OCI-LY7 (cell line): ENCODE measurements at regions not wholly inside any gene's neighbourhood (a gene's known extent, or its start where the extent isn't known, plus 50 kb on each side); places are given as distances from the start of the nearest gene placed in this dataset.
"Not testable (repeated sequence)": the region's sequence is repeated elsewhere in the genome, so short reads cannot be mapped to it uniquely, and the experiment has no call there.

Experiments
- BruUV-seq: library from RNA; stranded (reverse); fragments of 400-500 nt; replicated peaks from 2 replicates; lab custom pipeline; 2021; lab: Mats Ljungman, UMichigan
- CTCF ChIA-PET: fragments of 300-600 bp; sonication (Branson Sonifier 250); formaldehyde crosslinking; loops from one replicate; lab custom pipeline; 2022; ENCODE audit warnings: antibody characterized with exemption; ENCODE audit not compliant: unreplicated experiment; lab: Charles Lee
- POLR2A ChIA-PET: fragments of 300-600 bp; sonication (Branson Sonifier 250); formaldehyde crosslinking; loops from one replicate; lab custom pipeline; 2022; ENCODE audit warnings: antibody characterized with exemption; lab: Charles Lee
- DNase-seq: peaks from one replicate; pipeline ENCODE4 v3.0.0-alpha.2; 2015; ENCODE audit warnings: low spot score
- H2AFZ ChIP-seq: fragments of 200-600 bp; sonication (generic), shearing (Covaris generic); 2 replicates; pipeline ENCODE4 v1.6.1; 2014; ENCODE audit warnings: mild to moderate bottlenecking, antibody characterized with exemption, low read length, moderate library complexity
- H3K27ac ChIP-seq: fragments of 200-600 bp; sonication (generic); 2 replicates; pipeline ENCODE4 v1.5.1; 2014; ENCODE audit warnings: mixed run types, low read depth, mild to moderate bottlenecking, moderate library complexity, low read length, inconsistent platforms; ENCODE audit not compliant: poor library complexity, severe bottlenecking
- H3K36me3 ChIP-seq: fragments of 200-600 bp; sonication (generic); 2 replicates; pipeline ENCODE4 v1.6.1; 2014; ENCODE audit warnings: mild to moderate bottlenecking, antibody characterized with exemption, low read length, moderate library complexity, mixed read lengths; ENCODE audit not compliant: insufficient read depth
- H3K4me1 ChIP-seq: fragments of 200-600 bp; sonication (generic); 2 replicates; pipeline ENCODE4 v1.5.1; 2014; ENCODE audit warnings: mild to moderate bottlenecking, low read length; ENCODE audit not compliant: insufficient read depth, poor library complexity, severe bottlenecking
- H3K4me2 ChIP-seq: fragments of 200-600 bp; sonication (generic); 2 replicates; pipeline ENCODE4 v1.6.1; 2014; ENCODE audit warnings: mild to moderate bottlenecking, low read length
- H3K4me3 ChIP-seq: fragments of 200-600 bp; sonication (generic); 2 replicates; pipeline ENCODE4 v1.5.1; 2014; ENCODE audit warnings: mild to moderate bottlenecking, low read depth, low read length; ENCODE audit not compliant: poor library complexity, severe bottlenecking
- H3K79me2 ChIP-seq: fragments of 200-600 bp; sonication (generic); 2 replicates; pipeline ENCODE4 v1.6.1; 2016; ENCODE audit warnings: low read depth, mild to moderate bottlenecking, low read length, moderate library complexity, mixed read lengths; ENCODE audit not compliant: insufficient read depth
- H3K9me2 ChIP-seq: fragments of 200-600 bp; sonication (generic); 2 replicates; pipeline ENCODE4 v1.6.1; 2016; ENCODE audit warnings: mild to moderate bottlenecking, low read length, mixed read lengths; ENCODE audit not compliant: insufficient read depth
- H3K9me3 ChIP-seq: fragments of 200-600 bp; sonication (generic); 2 replicates; pipeline ENCODE4 v1.6.1; 2014; ENCODE audit warnings: mild to moderate bottlenecking, mixed run types, low read length, mixed read lengths
- H4K20me1 ChIP-seq: fragments of 200-600 bp; sonication (generic); 2 replicates; pipeline ENCODE4 v1.6.1; 2014; ENCODE audit warnings: mild to moderate bottlenecking, antibody characterized with exemption, low read length, moderate library complexity, mixed read lengths; ENCODE audit not compliant: insufficient read depth
- EZH2phosphoT487 ChIP-seq: fragments of 200-600 bp; sonication (generic); IDR thresholded peaks from 2 replicates; pipeline ENCODE4 v1.6.1; 2018; ENCODE audit warnings: low read depth, borderline replicate concordance, mild to moderate bottlenecking, mixed run types, antibody characterized with exemption, low read length, moderate library complexity, mixed read lengths
- intact Hi-C: fragments of 100-400 bp; cut with micrococcal nuclease; formaldehyde crosslinking; loops from one replicate; pipeline ENCODE4 v1.10.0; 2022; ENCODE audit not compliant: unreplicated experiment
- TF ChIP-seq, protein P1 (sequence below): fragments of 200-600 bp; sonication (generic); conservative IDR thresholded peaks from 2 replicates; pipeline ENCODE4 v1.5.1; 2014; ENCODE audit warnings: mild to moderate bottlenecking, antibody characterized with exemption, low read length, moderate library complexity, mixed read lengths

- no peak for TF ChIP-seq EZH2phosphoT487
- TF ChIP-seq, protein P1, sequence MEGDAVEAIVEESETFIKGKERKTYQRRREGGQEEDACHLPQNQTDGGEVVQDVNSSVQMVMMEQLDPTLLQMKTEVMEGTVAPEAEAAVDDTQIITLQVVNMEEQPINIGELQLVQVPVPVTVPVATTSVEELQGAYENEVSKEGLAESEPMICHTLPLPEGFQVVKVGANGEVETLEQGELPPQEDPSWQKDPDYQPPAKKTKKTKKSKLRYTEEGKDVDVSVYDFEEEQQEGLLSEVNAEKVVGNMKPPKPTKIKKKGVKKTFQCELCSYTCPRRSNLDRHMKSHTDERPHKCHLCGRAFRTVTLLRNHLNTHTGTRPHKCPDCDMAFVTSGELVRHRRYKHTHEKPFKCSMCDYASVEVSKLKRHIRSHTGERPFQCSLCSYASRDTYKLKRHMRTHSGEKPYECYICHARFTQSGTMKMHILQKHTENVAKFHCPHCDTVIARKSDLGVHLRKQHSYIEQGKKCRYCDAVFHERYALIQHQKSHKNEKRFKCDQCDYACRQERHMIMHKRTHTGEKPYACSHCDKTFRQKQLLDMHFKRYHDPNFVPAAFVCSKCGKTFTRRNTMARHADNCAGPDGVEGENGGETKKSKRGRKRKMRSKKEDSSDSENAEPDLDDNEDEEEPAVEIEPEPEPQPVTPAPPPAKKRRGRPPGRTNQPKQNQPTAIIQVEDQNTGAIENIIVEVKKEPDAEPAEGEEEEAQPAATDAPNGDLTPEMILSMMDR = no peak
- POLR2A ChIA-PET = interaction anchor here (0.8 kb wide), 1 partner anchor 17 kb away, joined by 3 read pairs; no protein-coding TSS in a partner anchor
- H3K36me3 ChIP-seq = no peaks in the 10 kb centered on the region
Observed at GRCh38 chr6:112441607-112442006, 94.5 kb downstream of the RFPL4B start.

GRCh38 chr6:112443179-112444065 is 96.3 kb downstream of the RFPL4B start:
- ChIA-PET POLR2A (interaction anchor here (0.7 to 1.2 kb wide), 2 partner anchors 12 to 19 kb away, joined by 3 to 4 read pairs; no protein-coding TSS in a partner anchor), CTCF (no interaction called here)
- TF ChIP-seq EZH2phosphoT487 = no peak
- TF ChIP-seq, protein P1 = no peak
- Histone ChIP-seq H3K9me3 (no peaks in the 10 kb centered on the region), H3K4me2 (no peak overlapping the region), H3K36me3 (no peaks in the 10 kb centered on the region), H4K20me1 (no peaks in the 10 kb centered on the region), H3K4me1 (no peaks in the 10 kb centered on the region), H3K9me2 (no peaks in the 10 kb centered on the region), H3K4me3 (no peak overlapping the region), H3K79me2 (no peaks in the 10 kb centered on the region), H3K27ac (no peak overlapping the region), H2AFZ (no peak overlapping the region)
- no TSS peak for BruUV-seq
- no peak for DNase-seq
- intact Hi-C loops = no loop called here

More at GRCh38 chr6:112441607-112442006, 94.5 kb downstream of the RFPL4B start:
- intact Hi-C loops = no loop called here
- no peak overlapping the region for H2AFZ ChIP-seq
- no peak overlapping the region for H3K27ac ChIP-seq
- no peak for DNase-seq
- BruUV-seq = no TSS peak
- CTCF ChIA-PET = no interaction called here
- H3K4me3 ChIP-seq = no peak overlapping the region
- H3K9me3 ChIP-seq = no peaks in the 10 kb centered on the region
- no peaks in the 10 kb centered on the region for H4K20me1 ChIP-seq
- H3K9me2 ChIP-seq = no peaks in the 10 kb centered on the region
- no peaks in the 10 kb centered on the region for H3K79me2 ChIP-seq
- H3K4me1 ChIP-seq = no peaks in the 10 kb centered on the region
- no peak overlapping the region for H3K4me2 ChIP-seq

- CTCF ChIA-PET, DNase-seq, H3K4me2 ChIP-seq, H3K36me3 ChIP-seq, H3K4me1 ChIP-seq, intact Hi-C loops, POLR2A ChIA-PET, H3K27ac ChIP-seq, H3K79me2 ChIP-seq, H3K9me3 ChIP-seq, H3K4me3 ChIP-seq, H3K9me2 ChIP-seq, H4K20me1 ChIP-seq, BruUV-seq, H2AFZ ChIP-seq: not testable (repeated sequence)
Observed at GRCh38 chr6:112448786-112449185, 101.7 kb downstream of the RFPL4B start.
